ENCODE measurements at regions not wholly inside any gene's neighbourhood (a gene's known extent, or its start where the extent isn't known, plus 50 kb on each side); places are given as distances from the start of the nearest gene placed in this dataset.

- no peak overlapping the region for H3K4me3 ChIP-seq (replicated peaks in 1 of 2; ENCODE audit: low read depth in 2 of 2, low read length in 2 of 2)
- DNase-seq (ENCODE audit: low read depth in 2 of 2), result no peak
- TF ChIP-seq CTCF (IDR thresholded peaks at IDR 0.05; ENCODE audit: low read depth, low read length), result no peak
Observed at GRCh38 chr12:30508205-30508967, 187.3 kb downstream of the IPO8 start.

- DNase-seq (ENCODE audit: low read depth in 2 of 2), result no peak
- H3K4me3 ChIP-seq (replicated peaks in 1 of 2; ENCODE audit: low read depth in 2 of 2, low read length in 2 of 2), result no peak overlapping the region
- TF ChIP-seq CTCF (IDR thresholded peaks at IDR 0.05; ENCODE audit: low read depth, low read length), result no peak
Observed at GRCh38 chr12:30507576-30507975, 188.1 kb downstream of the IPO8 start.

DNA sequence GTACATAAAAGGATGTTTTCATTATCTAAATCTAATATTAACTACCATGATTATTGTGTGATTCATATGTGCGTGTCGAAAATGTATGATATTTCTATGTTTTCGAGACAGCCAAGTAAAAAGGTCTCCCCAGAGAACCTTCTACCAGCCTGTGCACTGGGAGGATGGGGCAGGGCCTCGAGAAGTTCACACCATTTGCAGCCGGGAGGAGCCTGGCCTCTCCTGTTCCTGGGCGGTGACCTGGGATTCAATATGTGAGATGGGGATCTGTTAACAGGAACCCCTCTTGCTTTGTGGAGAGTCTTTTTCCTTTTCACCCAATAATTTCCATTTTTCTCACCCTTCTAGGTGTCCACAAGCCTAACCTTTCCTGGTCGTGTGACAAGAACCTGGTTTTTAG, 189.3 kb downstream of the IPO8 start:
- no peak for TF ChIP-seq CTCF (IDR thresholded peaks at IDR 0.05; ENCODE audit: low read depth, low read length)
- no peak for DNase-seq (ENCODE audit: low read depth in 2 of 2)
- H3K4me3 ChIP-seq (replicated peaks in 1 of 2; ENCODE audit: low read depth in 2 of 2, low read length in 2 of 2), result no peak overlapping the region

DNA sequence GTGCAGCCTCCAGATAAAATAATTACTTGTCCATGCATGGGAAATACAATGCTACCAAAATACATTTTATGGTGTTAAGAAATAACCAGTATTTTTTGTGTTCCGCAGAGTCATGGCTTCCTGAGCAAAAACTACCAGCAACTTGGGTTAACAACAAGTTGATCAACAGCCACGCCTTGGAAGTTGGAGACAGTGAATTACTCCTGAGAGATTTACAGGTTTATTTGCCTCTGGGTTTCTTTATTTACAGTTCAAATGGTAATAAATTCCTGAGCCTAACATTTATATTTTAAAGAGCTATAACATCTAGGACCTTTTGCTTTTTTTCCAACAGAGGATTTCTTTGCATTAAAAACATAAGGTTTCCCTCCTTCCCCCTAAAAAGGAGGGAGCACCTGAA, 194.0 kb downstream of the IPO8 start:
- TF ChIP-seq CTCF (IDR thresholded peaks at IDR 0.05; ENCODE audit: low read depth, low read length), result no peak
- DNase-seq (ENCODE audit: low read depth in 2 of 2), result no peak
- H3K4me3 ChIP-seq (replicated peaks in 1 of 2; ENCODE audit: low read depth in 2 of 2, low read length in 2 of 2), result no peak overlapping the region

DNA sequence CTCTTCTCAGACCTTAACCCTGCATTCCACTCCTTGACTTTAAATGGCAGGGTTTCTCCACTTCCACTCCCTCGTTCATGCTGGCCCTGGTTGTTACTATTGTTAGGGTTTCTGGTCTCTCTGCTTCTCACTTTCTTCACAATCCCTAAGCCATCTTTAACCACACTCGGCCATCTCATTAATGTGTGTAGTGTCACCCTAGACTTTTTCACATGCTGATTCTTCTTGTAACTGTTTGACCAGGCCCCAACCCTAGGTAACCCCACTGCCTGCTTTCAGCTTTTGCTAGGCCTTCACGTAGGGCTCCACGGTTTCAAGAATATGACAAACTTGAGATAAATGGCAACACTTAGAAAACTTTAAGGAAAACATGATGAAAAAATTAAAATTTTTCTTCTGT, 195.1 kb downstream of the IPO8 start:
- no peak for DNase-seq (ENCODE audit: low read depth in 2 of 2)
- H3K4me3 ChIP-seq (replicated peaks in 1 of 2; ENCODE audit: low read depth in 2 of 2, low read length in 2 of 2), result no peak overlapping the region
- TF ChIP-seq CTCF (IDR thresholded peaks at IDR 0.05; ENCODE audit: low read depth, low read length), result no peak

GRCh38 chr12:30485230-30485890, 210.3 kb downstream of the IPO8 start:
- no peak for DNase-seq (ENCODE audit: low read depth in 2 of 2)
- H3K4me3 ChIP-seq (replicated peaks in 1 of 2; ENCODE audit: low read depth in 2 of 2, low read length in 2 of 2), result no peak overlapping the region
- no peak for TF ChIP-seq CTCF (IDR thresholded peaks at IDR 0.05; ENCODE audit: low read depth, low read length)
